ENCODE measurements at regions not wholly inside any gene's neighbourhood (a gene's known extent, or its start where the extent isn't known, plus 50 kb on each side); places are given as distances from the start of the nearest gene placed in this dataset.

GRCh38 chr7:119561751-119562150 is 711.2 kb upstream of the KCND2 start:
- DNase-seq = no peak
- Mint-ChIP-seq H3K4me1 (no peaks in the 10 kb centered on the region), H3K27ac (no peak overlapping the region), H3K27me3 (ENCODE audit: insufficient read depth) (no peaks in the 10 kb centered on the region), H3K9me3 (no peaks in the 10 kb centered on the region), H3K4me3 (no peak overlapping the region), H3K36me3 (ENCODE audit: low read depth) (no peaks in the 10 kb centered on the region)
- TF ChIP-seq CTCF (conservative IDR thresholded peaks at IDR 0.05) = no peak
- Histone ChIP-seq H3K9me3 (ENCODE audit: control insufficient read depth, low read length) (no peaks in the 10 kb centered on the region), H3K27me3 (ENCODE audit: control insufficient read depth, insufficient read depth, low read length, poor library complexity, severe bottlenecking) (no peaks in the 10 kb centered on the region), H3K36me3 (ENCODE audit: control insufficient read depth, insufficient read depth, low read length) (no peaks in the 10 kb centered on the region), H3K4me3 (ENCODE audit: low read length) (no peak overlapping the region), H3K27ac (ENCODE audit: low read depth, low read length) (no peak overlapping the region), H3K9ac (ENCODE audit: extremely low read depth, low read length, poor library complexity, severe bottlenecking) (no peak overlapping the region), H3K4me1 (ENCODE audit: control insufficient read depth, insufficient read depth, low read length) (no peaks in the 10 kb centered on the region)
- 90% methylated on average over 1 of the region's 2 CpGs; no CpG with 5 or more reads in 1 of the 2 experiments for WGBS, 2 experiments (ENCODE audit: insufficient coverage in 1 of 2, insufficient read length in 1 of 2)

- no peaks in the 10 kb centered on the region for H3K36me3 Mint-ChIP-seq (ENCODE audit: low read depth)
- H3K9ac ChIP-seq (ENCODE audit: extremely low read depth, low read length, poor library complexity, severe bottlenecking) = no peak overlapping the region
- no peaks in the 10 kb centered on the region for H3K4me1 ChIP-seq (ENCODE audit: control insufficient read depth, insufficient read depth, low read length)
- no peaks in the 10 kb centered on the region for H3K36me3 ChIP-seq (ENCODE audit: control insufficient read depth, insufficient read depth, low read length)
- H3K4me3 ChIP-seq (ENCODE audit: low read length) = no peak overlapping the region
- no peaks in the 10 kb centered on the region for H3K9me3 ChIP-seq (ENCODE audit: control insufficient read depth, low read length)
- TF ChIP-seq CTCF (conservative IDR thresholded peaks at IDR 0.05) = no peak
- no peaks in the 10 kb centered on the region for H3K9me3 Mint-ChIP-seq
- no peaks in the 10 kb centered on the region for H3K27me3 ChIP-seq (ENCODE audit: control insufficient read depth, insufficient read depth, low read length, poor library complexity, severe bottlenecking)
- H3K27ac ChIP-seq (ENCODE audit: low read depth, low read length) = no peak overlapping the region
- H3K4me3 Mint-ChIP-seq = no peak overlapping the region
- 86% methylated on average over 3 of the region's 3 CpGs; no CpG with 5 or more reads in 1 of the 2 experiments for WGBS, 2 experiments (ENCODE audit: insufficient coverage in 1 of 2, insufficient read length in 1 of 2)
- H3K27me3 Mint-ChIP-seq (ENCODE audit: insufficient read depth) = no peaks in the 10 kb centered on the region
- no peak for DNase-seq
- H3K4me1 Mint-ChIP-seq = no peaks in the 10 kb centered on the region
- no peak overlapping the region for H3K27ac Mint-ChIP-seq
These were observed 710.1 kb upstream of the KCND2 start for GRCh38 chr7:119562839-119563238.

GRCh38 chr7:119571666-119572065 is 701.3 kb upstream of the KCND2 start:
- WGBS, 2 experiments (ENCODE audit: insufficient coverage in 1 of 2, insufficient read length in 1 of 2) = 100% methylated on average over 1 of the region's 1 CpG; no CpG with 5 or more reads in 1 of the 2 experiments
- no peak overlapping the region for H3K4me3 Mint-ChIP-seq
- Histone ChIP-seq H3K27ac (ENCODE audit: low read depth, low read length) (no peak overlapping the region), H3K9ac (ENCODE audit: extremely low read depth, low read length, poor library complexity, severe bottlenecking) (no peak overlapping the region), H3K4me1 (ENCODE audit: control insufficient read depth, insufficient read depth, low read length) (no peaks in the 10 kb centered on the region), H3K9me3 (ENCODE audit: control insufficient read depth, low read length) (no peaks in the 10 kb centered on the region), H3K36me3 (ENCODE audit: control insufficient read depth, insufficient read depth, low read length) (no peaks in the 10 kb centered on the region), H3K4me3 (ENCODE audit: low read length) (no peak overlapping the region), H3K27me3 (ENCODE audit: control insufficient read depth, insufficient read depth, low read length, poor library complexity, severe bottlenecking) (no peaks in the 10 kb centered on the region)
- no peaks in the 10 kb centered on the region for H3K27me3 Mint-ChIP-seq (ENCODE audit: insufficient read depth)
- H3K9me3 Mint-ChIP-seq = no peaks in the 10 kb centered on the region
- no peaks in the 10 kb centered on the region for H3K4me1 Mint-ChIP-seq
- no peak for TF ChIP-seq CTCF (conservative IDR thresholded peaks at IDR 0.05)
- no peak for DNase-seq
- no peak overlapping the region for H3K27ac Mint-ChIP-seq
- no peaks in the 10 kb centered on the region for H3K36me3 Mint-ChIP-seq (ENCODE audit: low read depth)

Measured in endodermal cell (in vitro differentiated cells).